AG10803 (cell line): ENCODE measurements at regions not wholly inside any gene's neighbourhood (a gene's known extent, or its start where the extent isn't known, plus 50 kb on each side); places are given as distances from the start of the nearest gene placed in this dataset.
"Not testable (repeated sequence)": the region's sequence is repeated elsewhere in the genome, so short reads cannot be mapped to it uniquely, and the experiment has no call there.

Source experiments
- DNase-seq: peaks from one replicate; pipeline ENCODE4 v3.0.0; 2010; ENCODE audit warnings: low read depth
- H3K4me3 ChIP-seq: 2 replicates; pipeline ENCODE4 v1.5.1; 2011; ENCODE audit warnings: mild to moderate bottlenecking, low read length, control low read depth
- CTCF ChIP-seq: conservative IDR thresholded peaks from 2 replicates; pipeline ENCODE4 v1.5.1; 2011; ENCODE audit warnings: mild to moderate bottlenecking, low read length, control low read depth, inconsistent platforms

DNA sequence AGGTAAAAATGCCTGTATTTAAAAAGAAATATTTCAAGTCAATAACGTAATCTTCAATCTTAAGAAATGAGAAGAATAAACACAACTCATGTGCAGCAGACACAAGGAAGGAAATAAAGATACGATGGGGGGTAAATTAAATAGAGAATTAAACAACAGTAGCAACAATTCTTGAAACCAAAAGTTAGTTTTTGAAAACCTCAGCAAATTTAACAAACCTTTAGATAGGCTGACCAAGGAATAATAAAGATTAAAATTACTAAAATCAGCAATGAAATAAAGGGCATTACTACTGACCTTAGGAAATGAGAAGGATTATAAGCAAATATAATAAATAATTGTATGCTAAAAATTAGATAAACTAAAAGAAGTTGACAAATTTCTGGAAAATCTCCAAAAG, 178.9 kb downstream of the RTP5 start:
- TF ChIP-seq CTCF, result no peak

GRCh38 chr2:242049492-242049891, 180.0 kb downstream of the RTP5 start:
- not testable (repeated sequence) for DNase-seq, H3K4me3 ChIP-seq

More for the DNA sequence above, 178.9 kb downstream of the RTP5 start:
- no peak for DNase-seq
- H3K4me3 ChIP-seq, result no peak overlapping the region

- DNase-seq, result peak; percentile 6
- no peak overlapping the region for H3K4me3 ChIP-seq
- no peak for TF ChIP-seq CTCF
These were observed 181.9 kb downstream of the RTP5 start for GRCh38 chr2:242051463-242051862.

DNA sequence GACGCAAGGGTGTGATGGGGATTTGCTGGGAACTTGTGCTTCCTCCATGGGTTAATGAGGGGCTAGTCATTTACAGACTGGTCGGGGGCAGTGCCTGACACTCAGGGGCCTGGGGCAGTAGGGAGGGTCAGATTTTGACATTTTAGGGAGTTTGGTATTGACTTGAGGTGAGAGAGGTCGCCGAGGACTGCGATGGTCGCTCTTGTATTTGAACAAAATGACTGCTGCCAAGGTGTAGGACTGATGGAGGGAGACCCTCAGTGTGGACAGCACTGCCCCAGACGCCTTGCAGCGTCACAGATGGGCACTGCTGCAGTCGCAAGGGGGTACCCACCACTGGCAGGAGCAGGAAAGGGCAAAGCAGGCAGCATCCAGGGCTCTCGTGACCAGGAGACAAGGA, 182.9 kb downstream of the RTP5 start:
- no peak for DNase-seq
- H3K4me3 ChIP-seq, result no peak overlapping the region
- no peak for TF ChIP-seq CTCF

DNA sequence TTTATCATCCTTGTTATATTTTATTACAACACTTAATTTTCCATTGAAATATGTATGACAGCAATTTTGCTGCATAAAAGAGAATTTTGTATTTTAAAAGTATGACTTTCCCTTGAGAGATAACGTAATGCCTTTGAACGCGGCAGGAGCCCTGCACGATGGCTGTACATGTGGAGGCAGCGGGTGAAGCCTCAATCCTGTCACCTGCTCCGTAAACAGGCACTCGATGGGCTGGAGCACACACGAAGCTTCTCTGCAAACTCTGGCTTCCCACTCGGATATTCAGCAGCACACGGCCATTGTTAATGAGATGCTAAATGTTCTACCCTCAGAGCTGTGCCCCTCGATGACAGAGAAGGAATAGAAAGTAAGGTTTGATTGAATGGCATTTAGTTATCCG, 184.4 kb downstream of the RTP5 start:
- no peak for DNase-seq

GRCh38 chr2:242054406-242054805, 184.9 kb downstream of the RTP5 start:
- no peak for TF ChIP-seq CTCF
- DNase-seq, result no peak
- H3K4me3 ChIP-seq, result no peak overlapping the region

More for the DNA sequence above, 184.4 kb downstream of the RTP5 start:
- no peak overlapping the region for H3K4me3 ChIP-seq
- no peak for TF ChIP-seq CTCF

- H3K4me3 ChIP-seq, result no peak overlapping the region
- no peak for TF ChIP-seq CTCF
- no peak for DNase-seq
These were observed 185.6 kb downstream of the RTP5 start for GRCh38 chr2:242054881-242055801.
